NCI-H460 (cell line): ENCODE measurements at regions not wholly inside any gene's neighbourhood (a gene's known extent, or its start where the extent isn't known, plus 50 kb on each side); places are given as distances from the start of the nearest gene placed in this dataset.
"Not testable (repeated sequence)": the region's sequence is repeated elsewhere in the genome, so short reads cannot be mapped to it uniquely, and the experiment has no call there.

Source experiments
- DNase-seq: peaks from one replicate; pipeline ENCODE4 v3.0.0-alpha.2; 2016; ENCODE audit warnings: low read depth; ENCODE audit errors: extremely low read depth

GRCh38 chr13:103883164-103883563 lies 816.9 kb upstream of the SLC10A2 start:
- peak; percentile 91 for DNase-seq

DNA sequence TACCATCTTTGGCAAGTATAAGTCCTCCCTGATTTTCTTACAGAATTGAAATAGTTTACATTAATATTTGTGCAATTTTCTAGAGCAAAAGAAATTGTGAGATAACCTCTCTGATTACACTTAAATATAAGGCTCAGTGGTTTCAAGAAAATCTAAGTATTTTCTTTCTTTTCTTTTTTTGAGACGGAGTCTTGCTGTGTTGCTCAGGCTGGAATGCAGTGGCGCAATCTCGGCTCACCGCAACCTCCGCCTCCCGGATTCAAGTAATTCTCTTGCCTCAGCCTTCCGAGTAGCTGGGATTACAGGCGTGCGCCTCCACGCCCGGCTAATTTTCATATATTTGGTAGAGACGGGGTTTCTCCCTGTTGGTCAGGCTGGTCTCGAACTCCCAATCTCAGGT lies 813.9 kb upstream of the SLC10A2 start:
- not testable (repeated sequence) for DNase-seq

DNA sequence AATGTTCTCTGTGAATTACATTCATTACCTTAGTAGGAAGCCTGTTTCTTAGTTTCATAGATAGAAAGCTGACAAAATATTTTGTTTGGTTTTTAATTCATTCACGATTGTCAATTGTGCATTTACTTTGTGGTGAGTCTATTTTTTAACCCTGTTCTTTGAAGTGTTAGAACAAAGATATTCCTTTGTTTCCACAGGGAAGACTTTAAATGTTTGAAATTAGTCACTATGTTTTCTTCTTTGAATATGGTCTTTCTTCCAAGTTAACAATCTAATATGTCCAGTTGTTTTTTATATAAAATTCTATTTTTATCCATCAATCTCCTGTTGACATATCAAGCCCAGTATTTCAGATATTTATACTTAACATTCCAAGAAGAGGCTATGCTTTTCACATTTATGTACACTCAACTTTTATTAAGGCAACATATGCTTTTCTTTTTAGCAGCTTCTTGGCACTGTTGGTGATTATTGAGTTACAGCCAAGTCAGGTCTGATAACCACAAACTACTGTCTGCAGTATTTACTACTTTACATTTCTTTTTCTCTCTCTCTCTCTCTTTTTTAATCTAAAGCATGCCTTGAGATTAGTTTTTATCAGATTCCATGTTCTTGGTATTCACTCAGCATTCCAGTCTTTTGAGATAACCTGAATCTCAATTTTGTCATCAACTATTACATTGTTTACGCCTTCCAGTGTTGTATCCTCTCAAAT lies 812.8 kb upstream of the SLC10A2 start:
- DNase-seq, result no peak

- DNase-seq, result no peak
Measured at GRCh38 chr13:103876571-103876970, 810.4 kb upstream of the SLC10A2 start.

DNA sequence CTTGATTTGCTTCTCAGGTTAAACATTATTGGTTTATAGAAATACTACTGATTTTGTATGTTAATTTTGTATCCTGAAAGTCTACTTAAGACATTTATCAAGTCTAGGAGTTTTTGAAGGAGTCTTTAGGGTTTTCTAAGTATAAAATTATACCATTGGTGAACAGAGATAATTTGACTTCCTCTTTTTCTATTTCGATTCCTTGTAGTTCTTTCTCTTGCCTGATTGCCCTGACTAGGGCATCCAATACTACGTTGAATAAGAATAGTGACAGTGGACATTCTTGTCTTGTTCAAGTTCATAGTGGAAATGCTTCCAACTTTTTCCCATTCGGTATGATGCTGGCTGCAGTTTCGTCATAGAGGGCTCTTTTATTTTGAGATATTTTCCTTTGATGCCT lies 807.5 kb upstream of the SLC10A2 start:
- no peak for DNase-seq

DNA sequence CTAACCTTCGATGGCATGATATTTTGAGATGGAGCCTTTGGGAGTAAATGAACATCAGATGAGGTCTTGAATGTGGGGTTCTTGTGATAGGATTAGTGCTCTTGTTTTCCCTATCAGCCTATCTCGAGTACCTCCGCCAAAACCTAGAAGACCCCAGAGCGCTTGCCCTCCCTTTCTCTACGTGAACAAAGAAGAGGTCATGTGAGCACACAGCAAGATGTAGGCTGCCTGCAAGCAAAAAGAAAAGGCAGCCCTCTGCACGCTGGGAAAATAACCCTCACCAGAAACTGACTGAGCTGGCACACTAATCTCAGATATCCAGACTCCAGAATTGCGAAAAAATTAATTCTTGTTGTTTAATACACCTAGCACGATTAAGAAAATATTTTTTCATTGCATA lies 799.8 kb upstream of the SLC10A2 start:
- DNase-seq, result no peak

- DNase-seq, result no peak
Measured at GRCh38 chr13:103862525-103862924, 796.3 kb upstream of the SLC10A2 start.

GRCh38 chr13:103859952-103860351 lies 793.7 kb upstream of the SLC10A2 start:
- DNase-seq, result no peak

- DNase-seq, result no peak
Measured at GRCh38 chr13:103852036-103852435, 785.8 kb upstream of the SLC10A2 start.

DNA sequence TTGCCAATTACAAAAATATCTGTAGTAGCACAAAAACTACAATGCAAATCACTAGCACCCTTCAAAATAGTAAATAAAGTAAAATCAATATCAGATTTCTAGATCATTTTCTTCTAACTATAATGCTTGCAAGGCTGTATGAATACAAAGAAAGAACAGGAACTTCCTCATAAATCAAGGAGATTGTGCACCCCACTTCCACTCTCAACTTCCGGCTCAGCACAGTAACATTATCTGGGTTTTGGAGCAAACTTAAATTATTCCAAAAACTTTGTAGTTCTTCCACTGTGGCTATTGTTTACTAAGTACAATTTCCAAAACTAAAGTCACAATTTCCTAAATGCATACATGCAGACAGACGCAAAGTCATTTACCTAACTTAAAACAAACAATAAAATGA lies 778.3 kb upstream of the SLC10A2 start:
- DNase-seq, result no peak

GRCh38 chr13:103839460-103839859 lies 773.2 kb upstream of the SLC10A2 start:
- DNase-seq, result no peak

- DNase-seq, result no peak
Measured at GRCh38 chr13:103835052-103835451, 768.8 kb upstream of the SLC10A2 start.

- no peak for DNase-seq
Measured at GRCh38 chr13:103833294-103833852, 767.2 kb upstream of the SLC10A2 start.

GRCh38 chr13:103815619-103816018 lies 749.4 kb upstream of the SLC10A2 start:
- no peak for DNase-seq

DNA sequence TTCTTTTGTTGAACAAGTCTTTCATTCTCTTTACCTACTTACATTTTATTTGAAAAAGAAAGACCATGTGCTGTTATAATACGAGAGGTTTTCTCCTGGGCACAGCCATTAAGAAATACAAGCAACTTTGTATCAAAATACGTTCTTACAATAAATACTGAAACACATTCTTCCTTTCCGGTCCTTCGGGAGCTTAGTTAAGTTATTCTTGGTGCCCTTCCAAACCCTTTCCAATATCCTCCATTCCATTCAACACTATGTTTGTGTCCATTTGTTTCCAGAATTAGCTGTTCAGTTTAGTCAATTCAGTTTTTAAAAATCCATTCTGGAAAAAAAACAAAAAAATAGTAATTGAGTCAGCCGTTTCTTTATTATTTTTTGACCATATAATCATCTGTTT lies 746.8 kb upstream of the SLC10A2 start:
- DNase-seq, result no peak

- DNase-seq, result no peak
Measured at GRCh38 chr13:103812558-103812957, 746.3 kb upstream of the SLC10A2 start.

- no peak for DNase-seq
Measured at GRCh38 chr13:103810026-103810425, 743.8 kb upstream of the SLC10A2 start.

GRCh38 chr13:103805771-103806170 lies 739.6 kb upstream of the SLC10A2 start:
- DNase-seq, result no peak

DNA sequence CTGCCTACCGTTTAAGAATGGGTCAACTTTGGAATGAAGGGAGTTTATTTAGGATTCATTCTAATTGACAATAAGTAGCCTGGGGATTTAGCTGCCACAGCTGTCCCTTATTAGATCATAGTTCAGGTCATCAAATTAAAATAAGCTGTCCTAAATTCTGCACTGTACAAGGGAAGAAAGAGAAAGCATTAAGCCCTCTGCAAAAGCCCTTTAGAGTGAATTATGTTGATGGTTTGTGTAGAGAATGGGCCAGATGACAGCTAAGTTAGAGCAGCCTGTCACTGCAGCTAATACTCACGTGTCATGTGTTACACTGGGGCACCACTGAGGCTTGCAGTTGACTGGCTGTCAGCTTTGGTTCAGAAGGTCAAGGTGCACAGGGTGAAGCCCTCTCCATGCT lies 737.1 kb upstream of the SLC10A2 start:
- no peak for DNase-seq

DNA sequence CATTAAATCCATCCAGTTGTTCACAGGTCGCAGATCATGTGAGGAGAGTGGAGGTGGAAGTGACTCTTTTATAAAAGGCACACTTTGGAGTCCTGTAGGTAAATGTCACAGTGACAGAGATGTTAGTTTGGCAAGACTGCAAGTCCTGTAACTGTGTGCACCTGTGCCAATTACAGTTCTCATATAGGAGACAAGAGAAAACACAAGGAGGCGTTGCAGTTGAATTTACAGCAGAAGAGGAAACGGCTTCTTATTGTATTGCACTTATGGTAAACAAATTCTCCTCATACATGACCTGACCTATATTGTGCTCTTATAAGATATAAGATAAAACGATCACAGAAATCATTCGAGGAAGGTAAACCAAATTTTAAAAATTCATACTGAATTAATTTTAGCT lies 732.8 kb upstream of the SLC10A2 start:
- no peak for DNase-seq

DNA sequence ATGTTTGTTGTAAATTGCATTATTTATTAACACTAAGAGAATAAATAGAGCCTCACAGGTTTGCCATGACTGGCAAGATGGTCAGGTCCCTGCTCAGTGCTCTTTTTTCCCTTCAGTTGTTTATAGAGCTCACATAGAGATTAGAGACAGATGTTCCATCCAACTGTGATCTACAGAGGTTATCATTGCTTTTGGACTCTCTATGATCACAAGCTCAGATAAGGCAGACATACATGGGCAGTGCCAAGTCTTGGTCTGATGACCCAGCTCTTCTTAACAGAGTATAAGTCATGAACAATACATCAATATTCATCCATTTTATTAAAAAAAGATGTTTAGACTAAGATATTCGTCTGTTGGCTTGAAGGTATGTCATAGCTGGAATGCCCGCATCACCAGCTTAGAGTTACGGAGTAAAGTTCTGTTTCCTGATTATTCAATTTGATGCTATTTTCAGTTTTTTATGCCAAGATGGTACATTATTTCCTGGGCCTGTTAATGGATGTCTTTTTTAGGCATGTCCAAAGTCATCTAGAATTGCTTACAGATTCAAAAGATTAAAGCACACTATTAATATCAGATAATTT lies 729.8 kb upstream of the SLC10A2 start:
- DNase-seq, result no peak

DNA sequence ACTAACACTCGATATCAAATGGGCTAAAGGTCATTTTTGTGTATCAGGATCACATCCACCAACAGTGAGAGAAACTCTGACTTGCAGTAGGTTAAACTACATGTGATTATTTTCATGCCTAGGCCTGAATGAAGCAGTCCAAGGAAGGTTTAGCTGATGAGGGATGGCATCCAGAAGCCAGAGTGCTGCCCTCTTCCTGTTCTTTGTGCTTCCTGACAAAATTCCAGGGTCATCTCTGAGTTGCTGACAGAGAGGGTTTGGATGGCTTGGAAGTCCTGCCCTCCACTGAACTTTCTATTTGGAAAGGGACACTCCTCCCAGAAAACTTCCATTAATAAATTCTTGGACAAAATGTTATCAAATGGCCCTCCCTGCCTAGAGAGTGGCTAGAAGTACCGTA lies 728.3 kb upstream of the SLC10A2 start:
- DNase-seq, result no peak
